ENCODE measurements at regions not wholly inside any gene's neighbourhood (a gene's known extent, or its start where the extent isn't known, plus 50 kb on each side); places are given as distances from the start of the nearest gene placed in this dataset.

GRCh38 chr4:110395421-110395820, 80.5 kb upstream of the ENPEP start:
- H3K27ac Mint-ChIP-seq, result no peak overlapping the region
- no peaks in the 10 kb centered on the region for H3K36me3 Mint-ChIP-seq (ENCODE audit: low read depth)
- peaks cover 15% of the 10 kb centered on the region for H3K27me3 Mint-ChIP-seq

GRCh38 chr4:110394871-110395270, 81.1 kb upstream of the ENPEP start:
- H3K9me3 ChIP-seq (ENCODE audit: control insufficient read depth, low read length, poor library complexity, severe bottlenecking), result no peaks in the 10 kb centered on the region
- Mint-ChIP-seq H3K4me1 (no peaks in the 10 kb centered on the region), H3K27me3 (peaks cover 15% of the 10 kb centered on the region), H3K36me3 (ENCODE audit: low read depth) (no peaks in the 10 kb centered on the region), H3K4me3 (no peak overlapping the region), H3K27ac (no peak overlapping the region)
- DNase-seq (no peak), ATAC-seq (no peak)

More at GRCh38 chr4:110395421-110395820, 80.5 kb upstream of the ENPEP start:
- Mint-ChIP-seq H3K4me3 (no peak overlapping the region), H3K4me1 (no peaks in the 10 kb centered on the region)
- no peaks in the 10 kb centered on the region for H3K9me3 ChIP-seq (ENCODE audit: control insufficient read depth, low read length, poor library complexity, severe bottlenecking)
- DNase-seq, result no peak
- ATAC-seq, result no peak

- Mint-ChIP-seq H3K4me3 (no peak overlapping the region), H3K4me1 (no peaks in the 10 kb centered on the region), H3K27ac (no peak overlapping the region), H3K36me3 (ENCODE audit: low read depth) (no peaks in the 10 kb centered on the region), H3K27me3 (peaks cover 3% of the 10 kb centered on the region)
- DNase-seq (no peak), ATAC-seq (no peak)
- H3K9me3 ChIP-seq (ENCODE audit: control insufficient read depth, low read length, poor library complexity, severe bottlenecking), result no peaks in the 10 kb centered on the region
These were observed 94.2 kb upstream of the ENPEP start for GRCh38 chr4:110381784-110382183.

GRCh38 chr4:110372485-110372884, 103.5 kb upstream of the ENPEP start:
- DNase-seq, result no peak
- Mint-ChIP-seq H3K4me1 (no peaks in the 10 kb centered on the region), H3K4me3 (no peak overlapping the region), H3K27me3 (peaks cover 39% of the 10 kb centered on the region), H3K27ac (no peak overlapping the region), H3K36me3 (ENCODE audit: low read depth) (no peaks in the 10 kb centered on the region)
- H3K9me3 ChIP-seq (ENCODE audit: control insufficient read depth, low read length, poor library complexity, severe bottlenecking), result no peaks in the 10 kb centered on the region
- no peak for ATAC-seq

GRCh38 chr4:110371016-110371770, 104.8 kb upstream of the ENPEP start:
- no peak for DNase-seq
- H3K27ac Mint-ChIP-seq, result no peak overlapping the region
- H3K4me1 Mint-ChIP-seq, result no peaks in the 10 kb centered on the region
- no peak overlapping the region for H3K4me3 Mint-ChIP-seq
- peaks cover 45% of the 10 kb centered on the region for H3K27me3 Mint-ChIP-seq
- no peak for ATAC-seq
- no peaks in the 10 kb centered on the region for H3K9me3 ChIP-seq (ENCODE audit: control insufficient read depth, low read length, poor library complexity, severe bottlenecking)
- H3K36me3 Mint-ChIP-seq (ENCODE audit: low read depth), result no peaks in the 10 kb centered on the region

GRCh38 chr4:110368409-110368808, 107.5 kb upstream of the ENPEP start:
- Mint-ChIP-seq H3K4me3 (no peak overlapping the region), H3K4me1 (no peaks in the 10 kb centered on the region), H3K27me3 (peaks cover 40% of the 10 kb centered on the region), H3K36me3 (ENCODE audit: low read depth) (no peaks in the 10 kb centered on the region), H3K27ac (no peak overlapping the region)
- ATAC-seq (no peak), DNase-seq (no peak)
- no peaks in the 10 kb centered on the region for H3K9me3 ChIP-seq (ENCODE audit: control insufficient read depth, low read length, poor library complexity, severe bottlenecking)

GRCh38 chr4:110367156-110367555, 108.8 kb upstream of the ENPEP start:
- H3K9me3 ChIP-seq (ENCODE audit: control insufficient read depth, low read length, poor library complexity, severe bottlenecking), result no peaks in the 10 kb centered on the region
- H3K27me3 Mint-ChIP-seq, result peaks cover 30% of the 10 kb centered on the region
- H3K4me1 Mint-ChIP-seq, result no peaks in the 10 kb centered on the region
- H3K4me3 Mint-ChIP-seq, result no peak overlapping the region
- no peaks in the 10 kb centered on the region for H3K36me3 Mint-ChIP-seq (ENCODE audit: low read depth)
- DNase-seq (no peak), ATAC-seq (no peak)
- H3K27ac Mint-ChIP-seq, result no peak overlapping the region

GRCh38 chr4:110365761-110366160, 110.2 kb upstream of the ENPEP start:
- Mint-ChIP-seq H3K27me3 (peaks cover 29% of the 10 kb centered on the region), H3K4me1 (no peaks in the 10 kb centered on the region), H3K36me3 (ENCODE audit: low read depth) (no peaks in the 10 kb centered on the region), H3K4me3 (no peak overlapping the region), H3K27ac (no peak overlapping the region)
- no peak for DNase-seq
- no peak for ATAC-seq
- no peaks in the 10 kb centered on the region for H3K9me3 ChIP-seq (ENCODE audit: control insufficient read depth, low read length, poor library complexity, severe bottlenecking)

GRCh38 chr4:110364911-110365520, 110.9 kb upstream of the ENPEP start:
- H3K27ac Mint-ChIP-seq, result no peak overlapping the region
- H3K4me1 Mint-ChIP-seq, result no peaks in the 10 kb centered on the region
- H3K27me3 Mint-ChIP-seq, result peaks cover 26% of the 10 kb centered on the region
- H3K9me3 ChIP-seq (ENCODE audit: control insufficient read depth, low read length, poor library complexity, severe bottlenecking), result no peaks in the 10 kb centered on the region
- H3K36me3 Mint-ChIP-seq (ENCODE audit: low read depth), result no peaks in the 10 kb centered on the region
- ATAC-seq (no peak), DNase-seq (no peak)
- H3K4me3 Mint-ChIP-seq, result no peak overlapping the region

- ATAC-seq (no peak), DNase-seq (no peak)
- peaks cover 19% of the 10 kb centered on the region for H3K27me3 Mint-ChIP-seq
These were observed 114.0 kb upstream of the ENPEP start for GRCh38 chr4:110361921-110362320.

GRCh38 chr4:110359076-110359475, 116.9 kb upstream of the ENPEP start:
- no peak for ATAC-seq
- Mint-ChIP-seq H3K36me3 (ENCODE audit: low read depth) (peaks cover 2% of the 10 kb centered on the region), H3K27ac (no peak overlapping the region), H3K4me1 (peaks cover 2% of the 10 kb centered on the region), H3K27me3 (no peaks in the 10 kb centered on the region), H3K4me3 (no peak overlapping the region)
- no peak for DNase-seq
- H3K9me3 ChIP-seq (ENCODE audit: control insufficient read depth, low read length, poor library complexity, severe bottlenecking), result no peaks in the 10 kb centered on the region

More at GRCh38 chr4:110361921-110362320, 114.0 kb upstream of the ENPEP start:
- no peak overlapping the region for H3K4me3 Mint-ChIP-seq
- peaks cover 2% of the 10 kb centered on the region for H3K4me1 Mint-ChIP-seq
- no peaks in the 10 kb centered on the region for H3K36me3 Mint-ChIP-seq (ENCODE audit: low read depth)
- no peak overlapping the region for H3K27ac Mint-ChIP-seq
- no peaks in the 10 kb centered on the region for H3K9me3 ChIP-seq (ENCODE audit: control insufficient read depth, low read length, poor library complexity, severe bottlenecking)

GRCh38 chr4:110357521-110357920, 118.4 kb upstream of the ENPEP start:
- no peak for ATAC-seq
- Mint-ChIP-seq H3K27me3 (peaks cover 11% of the 10 kb centered on the region), H3K4me3 (no peak overlapping the region), H3K27ac (no peak overlapping the region), H3K4me1 (peaks cover 2% of the 10 kb centered on the region), H3K36me3 (ENCODE audit: low read depth) (peaks cover 2% of the 10 kb centered on the region)
- H3K9me3 ChIP-seq (ENCODE audit: control insufficient read depth, low read length, poor library complexity, severe bottlenecking), result no peaks in the 10 kb centered on the region
- no peak for DNase-seq

GRCh38 chr4:110354460-110354859, 121.5 kb upstream of the ENPEP start:
- Mint-ChIP-seq H3K27me3 (peaks cover 27% of the 10 kb centered on the region), H3K4me1 (peaks cover 2% of the 10 kb centered on the region), H3K4me3 (no peak overlapping the region), H3K27ac (no peak overlapping the region), H3K36me3 (ENCODE audit: low read depth) (peaks cover 2% of the 10 kb centered on the region)
- DNase-seq, result no peak
- no peaks in the 10 kb centered on the region for H3K9me3 ChIP-seq (ENCODE audit: control insufficient read depth, low read length, poor library complexity, severe bottlenecking)
- no peak for ATAC-seq
